Ascending aorta (tissue), 2 donors: ENCODE measurements at regions not wholly inside any gene's neighbourhood (a gene's known extent, or its start where the extent isn't known, plus 50 kb on each side); places are given as distances from the start of the nearest gene placed in this dataset.

Experiments
- DNase-seq, 2 donors: peaks; one replicate each; pipeline ENCODE4 v3.0.0-alpha.2; 2019; ENCODE audit warnings: low spot score in 2 of 2
- H3K27ac ChIP-seq, 2 donors: fragments of 200-600 bp; sonication (generic); one replicate each; pipeline ENCODE4 v1.5.1; 2016 to 2017; ENCODE audit warnings: mild to moderate bottlenecking in 1 of 2
- H3K27me3 ChIP-seq: fragments of 200-600 bp; sonication (generic); one replicate; pipeline ENCODE4 v1.5.1; 2017
- H3K36me3 ChIP-seq, 2 donors: fragments of 200-600 bp; sonication (generic); one replicate each; pipeline ENCODE4 v1.5.1; 2016
- H3K4me1 ChIP-seq, 2 donors: fragments of 200-600 bp; sonication (generic); one replicate each; pipeline ENCODE4 v1.5.1; 2016 to 2017; ENCODE audit warnings: mild to moderate bottlenecking in 1 of 2
- H3K4me3 ChIP-seq, 2 donors: fragments of 200-600 bp; sonication (generic); one replicate each; pipeline ENCODE4 v1.5.1; 2016 to 2017; ENCODE audit warnings: mild to moderate bottlenecking in 1 of 2
- H3K9me3 ChIP-seq, 2 donors: fragments of 200-600 bp; sonication (generic); one replicate each; pipeline ENCODE4 v1.5.1; 2016
- CTCF ChIP-seq, 3 experiments: fragments of 200-600 bp in 2 of 3; fragments of 450-650 bp in 1 of 3; sonication (generic) in 2 of 3; IDR thresholded peaks; one replicate each; pipeline ENCODE4 v1.5.1; 2016 to 2019; ENCODE audit warnings: antibody characterized with exemption in 3 of 3, mild to moderate bottlenecking in 1 of 3, moderate library complexity in 1 of 3
- intact Hi-C: fragments of 100-400 bp; cut with DNase I; formaldehyde crosslinking; loops from one replicate; pipeline ENCODE4 v1.15.1; 2023

- H3K36me3 ChIP-seq = no peaks in the 10 kb centered on the region
- peak overlapping the region in 1 of 2 donors; percentile 49 for H3K27ac ChIP-seq
- no peak overlapping the region for H3K4me3 ChIP-seq
- H3K27me3 ChIP-seq = no peaks in the 10 kb centered on the region
- H3K9me3 ChIP-seq = no peaks in the 10 kb centered on the region
- intact Hi-C loops = no loop called here
- no peaks in the 10 kb centered on the region for H3K4me1 ChIP-seq
- DNase-seq = no peak
- no peak for TF ChIP-seq CTCF (IDR thresholded peaks at IDR 0.05)
These were observed 71.4 kb upstream of the CLDN14 start for GRCh38 chr21:36551321-36551720.

- no peak overlapping the region for H3K4me3 ChIP-seq
These were observed 72.0 kb upstream of the CLDN14 start for GRCh38 chr21:36551731-36552433.

GRCh38 chr21:36552434-36552785, 72.5 kb upstream of the CLDN14 start:
- peak overlapping the region in 1 of 2 donors; percentile 19 for H3K27ac ChIP-seq
- no peaks in the 10 kb centered on the region for H3K27me3 ChIP-seq
- H3K36me3 ChIP-seq = no peaks in the 10 kb centered on the region
- H3K9me3 ChIP-seq = peaks cover 0 to 3% of the 10 kb centered on the region in 2 donors
- no peaks in the 10 kb centered on the region for H3K4me1 ChIP-seq
- DNase-seq = no peak
- no peak for TF ChIP-seq CTCF (IDR thresholded peaks at IDR 0.05)
- intact Hi-C loops = no loop called here
- no peak overlapping the region for H3K4me3 ChIP-seq

More at GRCh38 chr21:36551731-36552433, 72.0 kb upstream of the CLDN14 start:
- peaks cover 0 to 2% of the 10 kb centered on the region in 2 donors for H3K9me3 ChIP-seq
- no peaks in the 10 kb centered on the region for H3K36me3 ChIP-seq
- H3K27ac ChIP-seq = peak overlapping the region in 1 of 2 donors; percentile 49
- H3K4me1 ChIP-seq = no peaks in the 10 kb centered on the region
- no peak for TF ChIP-seq CTCF (IDR thresholded peaks at IDR 0.05)
- no peak for DNase-seq
- H3K27me3 ChIP-seq = no peaks in the 10 kb centered on the region
- intact Hi-C loops = no loop called here

GRCh38 chr21:36553406-36553805, 73.5 kb upstream of the CLDN14 start:
- Histone ChIP-seq H3K36me3 (no peaks in the 10 kb centered on the region), H3K27me3 (no peaks in the 10 kb centered on the region), H3K27ac (no peak overlapping the region), H3K4me3 (no peak overlapping the region), H3K9me3 (peaks cover 0 to 3% of the 10 kb centered on the region in 2 donors), H3K4me1 (no peaks in the 10 kb centered on the region)
- no peak for TF ChIP-seq CTCF (IDR thresholded peaks at IDR 0.05)
- intact Hi-C loops = no loop called here
- DNase-seq = no peak

GRCh38 chr21:36554411-36555157, 74.7 kb upstream of the CLDN14 start:
- Histone ChIP-seq H3K27me3 (no peaks in the 10 kb centered on the region), H3K4me3 (no peak overlapping the region), H3K27ac (no peak overlapping the region), H3K4me1 (no peaks in the 10 kb centered on the region), H3K36me3 (no peaks in the 10 kb centered on the region), H3K9me3 (peaks cover 0 to 3% of the 10 kb centered on the region in 2 donors)
- TF ChIP-seq CTCF (IDR thresholded peaks at IDR 0.05) = no peak
- DNase-seq = no peak
- intact Hi-C loops = no loop called here
